Neural cell (in vitro differentiated cells): ENCODE measurements at regions not wholly inside any gene's neighbourhood (a gene's known extent, or its start where the extent isn't known, plus 50 kb on each side); places are given as distances from the start of the nearest gene placed in this dataset.

Source experiments
- H2AFZ ChIP-seq: fragments of 200-600, 300-800 bp; sonication (generic), shearing (Covaris generic); 2 replicates; pipeline ENCODE4 v1.6.0; 2014; ENCODE audit warnings: low read depth, mild to moderate bottlenecking, antibody characterized with exemption, low read length, moderate library complexity
- H3F3A ChIP-seq: fragments of 200-600 bp; shearing (Covaris generic); 2 replicates; pipeline ENCODE4 v1.6.1; 2016; ENCODE audit warnings: mild to moderate bottlenecking, moderate library complexity, mixed read lengths, antibody characterized with exemption, low read length; ENCODE audit not compliant: insufficient read depth, poor library complexity, severe bottlenecking
- H3K27ac ChIP-seq: fragments of 200-600, 300-800 bp; sonication (generic), shearing (Covaris generic); 2 replicates; pipeline ENCODE4 v1.5.1; 2014; ENCODE audit warnings: mild to moderate bottlenecking, low read length, moderate library complexity
- H3K27me3 ChIP-seq: fragments of 300-800, 200-600 bp; sonication (generic), shearing (Covaris generic); 2 replicates; pipeline ENCODE4 v1.6.0; 2014; ENCODE audit warnings: mild to moderate bottlenecking, low read depth, low read length, moderate library complexity; ENCODE audit not compliant: insufficient read depth
- H3K36me3 ChIP-seq: fragments of 300-800, 200-600 bp; sonication (generic), shearing (Covaris generic); 2 replicates; pipeline ENCODE4 v1.5.1; 2014; ENCODE audit warnings: mild to moderate bottlenecking, antibody characterized with exemption, low read length, moderate library complexity; ENCODE audit not compliant: insufficient read depth
- H3K4me2 ChIP-seq: fragments of 300-800, 200-600 bp; sonication (generic), shearing (Covaris generic); 2 replicates; pipeline ENCODE4 v1.6.0; 2014; ENCODE audit warnings: mild to moderate bottlenecking, low read length
- H3K4me3 ChIP-seq: fragments of 300-800, 200-600 bp; sonication (generic), shearing (Covaris generic); 2 replicates; pipeline ENCODE4 v1.5.1; 2014; ENCODE audit warnings: mild to moderate bottlenecking, low read length, moderate library complexity
- H3K79me2 ChIP-seq: fragments of 200-600 bp; shearing (Covaris generic); replicated peaks from 2 replicates; pipeline ENCODE4 v1.6.0; 2014; ENCODE audit warnings: mild to moderate bottlenecking, low read length, moderate library complexity; ENCODE audit not compliant: insufficient read depth
- H3K9ac ChIP-seq: fragments of 300-800, 200-600 bp; sonication (generic), shearing (Covaris generic); 2 replicates; pipeline ENCODE4 v1.6.1; 2016; ENCODE audit warnings: mild to moderate bottlenecking, low read length, mixed read lengths
- H3K9me2 ChIP-seq: fragments of 200-600 bp; shearing (Covaris generic); 2 replicates; pipeline ENCODE4 v1.6.1; 2016; ENCODE audit warnings: mild to moderate bottlenecking, low read length, mixed read lengths; ENCODE audit not compliant: insufficient read depth
- H3K9me3 ChIP-seq: fragments of 200-600, 300-800 bp; sonication (generic), shearing (Covaris generic); 2 replicates; pipeline ENCODE4 v1.6.1; 2016; ENCODE audit warnings: mild to moderate bottlenecking, mixed run types, low read length, moderate library complexity, mixed read lengths
- H4K20me1 ChIP-seq: fragments of 200-600 bp; shearing (Covaris generic); 2 replicates; pipeline ENCODE4 v1.6.1; 2016; ENCODE audit warnings: mild to moderate bottlenecking, mixed run types; ENCODE audit not compliant: insufficient read depth
- EP300 ChIP-seq: fragments of 450-650 bp; conservative IDR thresholded peaks from 2 replicates; pipeline ENCODE4 v1.6.1; 2014; ENCODE audit warnings: antibody characterized with exemption, mild to moderate bottlenecking, moderate library complexity; ENCODE audit not compliant: poor library complexity, severe bottlenecking
- EZH2 ChIP-seq: fragments of 200-600, 300-800 bp; shearing (Covaris generic), sonication (generic); IDR thresholded peaks from 2 replicates; pipeline ENCODE4 v1.6.1; 2014; ENCODE audit warnings: antibody characterized with exemption, low read length, borderline replicate concordance, mild to moderate bottlenecking; ENCODE audit not compliant: insufficient read depth, poor library complexity, severe bottlenecking
- MXI1 ChIP-seq: fragments of 450-650 bp; conservative IDR thresholded peaks from 2 replicates; pipeline ENCODE4 v1.6.1; 2014; ENCODE audit warnings: antibody characterized with exemption, mild to moderate bottlenecking; ENCODE audit not compliant: poor library complexity, severe bottlenecking
- POLR2AphosphoS5 ChIP-seq: IDR thresholded peaks from 2 replicates; pipeline ENCODE4 v1.6.1; 2012
- RAD21 ChIP-seq: fragments of 450-650 bp; conservative IDR thresholded peaks from 2 replicates; pipeline ENCODE4 v1.6.1; 2014; ENCODE audit warnings: antibody characterized with exemption, mild to moderate bottlenecking, moderate library complexity
- SMC3 ChIP-seq: fragments of 450-650 bp; conservative IDR thresholded peaks from 2 replicates; pipeline ENCODE4 v1.6.1; 2014; ENCODE audit warnings: antibody characterized with exemption, mild to moderate bottlenecking, moderate library complexity; ENCODE audit not compliant: poor library complexity
- TAF1 ChIP-seq: IDR thresholded peaks from 2 replicates; pipeline ENCODE4 v1.6.1; 2012; ENCODE audit warnings: low read depth
- TF ChIP-seq, protein P1 (sequence below): IDR thresholded peaks from 2 replicates; pipeline ENCODE4 v1.6.1; 2012; ENCODE audit warnings: borderline replicate concordance
- TF ChIP-seq, protein P2 (sequence below): fragments of 450-650 bp; IDR thresholded peaks from 2 replicates; pipeline ENCODE4 v1.5.1; 2014; ENCODE audit warnings: antibody characterized with exemption, mild to moderate bottlenecking, moderate library complexity; ENCODE audit not compliant: poor library complexity, severe bottlenecking

- Histone ChIP-seq H3F3A (no peaks in the 10 kb centered on the region), H3K4me2 (no peak overlapping the region), H3K9ac (no peak overlapping the region), H3K27ac (no peak overlapping the region), H4K20me1 (no peaks in the 10 kb centered on the region), H3K79me2 (no peaks in the 10 kb centered on the region), H3K27me3 (no peaks in the 10 kb centered on the region), H2AFZ (no peak overlapping the region), H3K4me3 (no peak overlapping the region), H3K36me3 (no peaks in the 10 kb centered on the region), H3K9me3 (no peaks in the 10 kb centered on the region), H3K9me2 (no peaks in the 10 kb centered on the region)
- TF ChIP-seq RAD21, result no peak
- no peak for TF ChIP-seq POLR2AphosphoS5
- no peak for TF ChIP-seq SMC3
- TF ChIP-seq, protein P1, sequence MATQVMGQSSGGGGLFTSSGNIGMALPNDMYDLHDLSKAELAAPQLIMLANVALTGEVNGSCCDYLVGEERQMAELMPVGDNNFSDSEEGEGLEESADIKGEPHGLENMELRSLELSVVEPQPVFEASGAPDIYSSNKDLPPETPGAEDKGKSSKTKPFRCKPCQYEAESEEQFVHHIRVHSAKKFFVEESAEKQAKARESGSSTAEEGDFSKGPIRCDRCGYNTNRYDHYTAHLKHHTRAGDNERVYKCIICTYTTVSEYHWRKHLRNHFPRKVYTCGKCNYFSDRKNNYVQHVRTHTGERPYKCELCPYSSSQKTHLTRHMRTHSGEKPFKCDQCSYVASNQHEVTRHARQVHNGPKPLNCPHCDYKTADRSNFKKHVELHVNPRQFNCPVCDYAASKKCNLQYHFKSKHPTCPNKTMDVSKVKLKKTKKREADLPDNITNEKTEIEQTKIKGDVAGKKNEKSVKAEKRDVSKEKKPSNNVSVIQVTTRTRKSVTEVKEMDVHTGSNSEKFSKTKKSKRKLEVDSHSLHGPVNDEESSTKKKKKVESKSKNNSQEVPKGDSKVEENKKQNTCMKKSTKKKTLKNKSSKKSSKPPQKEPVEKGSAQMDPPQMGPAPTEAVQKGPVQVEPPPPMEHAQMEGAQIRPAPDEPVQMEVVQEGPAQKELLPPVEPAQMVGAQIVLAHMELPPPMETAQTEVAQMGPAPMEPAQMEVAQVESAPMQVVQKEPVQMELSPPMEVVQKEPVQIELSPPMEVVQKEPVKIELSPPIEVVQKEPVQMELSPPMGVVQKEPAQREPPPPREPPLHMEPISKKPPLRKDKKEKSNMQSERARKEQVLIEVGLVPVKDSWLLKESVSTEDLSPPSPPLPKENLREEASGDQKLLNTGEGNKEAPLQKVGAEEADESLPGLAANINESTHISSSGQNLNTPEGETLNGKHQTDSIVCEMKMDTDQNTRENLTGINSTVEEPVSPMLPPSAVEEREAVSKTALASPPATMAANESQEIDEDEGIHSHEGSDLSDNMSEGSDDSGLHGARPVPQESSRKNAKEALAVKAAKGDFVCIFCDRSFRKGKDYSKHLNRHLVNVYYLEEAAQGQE, result no peak
- TF ChIP-seq MXI1, result no peak
- TF ChIP-seq, protein P2, sequence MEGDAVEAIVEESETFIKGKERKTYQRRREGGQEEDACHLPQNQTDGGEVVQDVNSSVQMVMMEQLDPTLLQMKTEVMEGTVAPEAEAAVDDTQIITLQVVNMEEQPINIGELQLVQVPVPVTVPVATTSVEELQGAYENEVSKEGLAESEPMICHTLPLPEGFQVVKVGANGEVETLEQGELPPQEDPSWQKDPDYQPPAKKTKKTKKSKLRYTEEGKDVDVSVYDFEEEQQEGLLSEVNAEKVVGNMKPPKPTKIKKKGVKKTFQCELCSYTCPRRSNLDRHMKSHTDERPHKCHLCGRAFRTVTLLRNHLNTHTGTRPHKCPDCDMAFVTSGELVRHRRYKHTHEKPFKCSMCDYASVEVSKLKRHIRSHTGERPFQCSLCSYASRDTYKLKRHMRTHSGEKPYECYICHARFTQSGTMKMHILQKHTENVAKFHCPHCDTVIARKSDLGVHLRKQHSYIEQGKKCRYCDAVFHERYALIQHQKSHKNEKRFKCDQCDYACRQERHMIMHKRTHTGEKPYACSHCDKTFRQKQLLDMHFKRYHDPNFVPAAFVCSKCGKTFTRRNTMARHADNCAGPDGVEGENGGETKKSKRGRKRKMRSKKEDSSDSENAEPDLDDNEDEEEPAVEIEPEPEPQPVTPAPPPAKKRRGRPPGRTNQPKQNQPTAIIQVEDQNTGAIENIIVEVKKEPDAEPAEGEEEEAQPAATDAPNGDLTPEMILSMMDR, result no peak
- TF ChIP-seq EP300, result no peak
- TF ChIP-seq TAF1, result no peak
- TF ChIP-seq EZH2, result no peak
Measured at GRCh38 chrX:115892787-115893671, 277.5 kb upstream of the AGTR2 start.

DNA sequence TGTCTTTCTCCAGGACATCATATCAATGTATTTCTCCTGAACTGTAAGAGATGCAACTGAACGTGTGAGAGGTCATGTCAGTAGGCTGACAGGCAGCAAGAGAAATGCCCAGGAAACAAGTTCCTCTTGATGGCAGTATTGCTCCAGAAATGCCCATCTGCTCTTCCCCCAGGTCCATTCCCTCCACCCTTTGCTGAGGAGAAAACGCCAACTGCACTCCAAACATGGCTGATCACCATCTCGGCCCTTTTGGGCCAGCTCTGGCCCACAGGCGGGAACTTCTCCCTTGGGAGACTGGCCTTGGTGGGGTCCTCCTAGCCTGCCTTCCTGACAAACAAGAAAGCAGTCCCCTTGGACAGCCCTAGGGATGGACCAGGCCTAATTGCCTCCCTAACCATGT lies 276.5 kb upstream of the AGTR2 start:
- H3K27ac ChIP-seq, result no peak overlapping the region

More for the DNA sequence above, 276.5 kb upstream of the AGTR2 start:
- H3K9me2 ChIP-seq, result no peaks in the 10 kb centered on the region
- H3K4me3 ChIP-seq, result no peak overlapping the region
- no peak overlapping the region for H3K9ac ChIP-seq
- no peaks in the 10 kb centered on the region for H3F3A ChIP-seq
- no peak for TF ChIP-seq EP300
- no peak for TF ChIP-seq MXI1
- TF ChIP-seq TAF1, result no peak
- TF ChIP-seq, protein P2, result no peak
- TF ChIP-seq POLR2AphosphoS5, result no peak
- no peak overlapping the region for H2AFZ ChIP-seq
- no peaks in the 10 kb centered on the region for H3K9me3 ChIP-seq
- H3K4me2 ChIP-seq, result no peak overlapping the region
- no peaks in the 10 kb centered on the region for H3K36me3 ChIP-seq
- H3K27me3 ChIP-seq, result no peaks in the 10 kb centered on the region
- H3K79me2 ChIP-seq, result no peaks in the 10 kb centered on the region
- no peaks in the 10 kb centered on the region for H4K20me1 ChIP-seq
